Fibroblast of lung (primary cell): ENCODE measurements at regions not wholly inside any gene's neighbourhood (a gene's known extent, or its start where the extent isn't known, plus 50 kb on each side); places are given as distances from the start of the nearest gene placed in this dataset.

ENCODE experiments used
- DNase-seq, 2 donors: peaks; one replicate each; pipeline versions ENCODE4 v3.0.0 to v3.0.0-alpha.2; 2010; ENCODE audit warnings: low read depth in 2 of 2
- H2AFZ ChIP-seq: 2 replicates; pipeline ENCODE4 v1.5.1; 2012; ENCODE audit warnings: low read length, control low read depth, inconsistent platforms
- H3K27ac ChIP-seq: 2 replicates; pipeline ENCODE4 v1.5.1; 2011; ENCODE audit warnings: low read length, control low read depth; ENCODE audit not compliant: insufficient read depth
- H3K27me3 ChIP-seq: 2 replicates; pipeline ENCODE4 v1.5.1; 2011; ENCODE audit warnings: mild to moderate bottlenecking, low read length; ENCODE audit not compliant: control insufficient read depth, insufficient read depth
- H3K36me3 ChIP-seq: 2 replicates; pipeline ENCODE4 v1.5.1; 2011; ENCODE audit warnings: low read length; ENCODE audit not compliant: control insufficient read depth, insufficient read depth
- H3K4me1 ChIP-seq: 2 replicates; pipeline ENCODE4 v1.5.1; 2011; ENCODE audit warnings: low read length; ENCODE audit not compliant: control insufficient read depth, insufficient read depth; ENCODE audit errors: extremely low read depth
- H3K4me2 ChIP-seq: 2 replicates; pipeline ENCODE4 v1.5.1; 2011; ENCODE audit warnings: low read length, control low read depth; ENCODE audit not compliant: insufficient read depth; ENCODE audit errors: extremely low read depth
- H3K4me3 ChIP-seq, 4 experiments: fragments of 200-600 bp in 1 of 4; sonication (generic) in 1 of 4; replicated peaks in 1 of 4; 2 replicates each; pipeline ENCODE4 v1.5.1; 2011 to 2016; ENCODE audit warnings: low read length in 4 of 4, low read depth in 3 of 4, mild to moderate bottlenecking in 3 of 4, control low read depth in 2 of 4, inconsistent platforms in 1 of 4, mixed read lengths in 1 of 4; ENCODE audit not compliant: insufficient read depth in 1 of 4; ENCODE audit errors: control extremely low read depth in 1 of 4
- H3K79me2 ChIP-seq: 2 replicates; pipeline ENCODE4 v1.5.1; 2012; ENCODE audit warnings: mild to moderate bottlenecking, low read length, inconsistent platforms; ENCODE audit not compliant: control insufficient read depth, insufficient read depth
- H3K9ac ChIP-seq: 2 replicates; pipeline ENCODE4 v1.5.1; 2011; ENCODE audit warnings: mild to moderate bottlenecking, low read length, control low read depth; ENCODE audit not compliant: insufficient read depth
- H3K9me3 ChIP-seq: 2 replicates; pipeline ENCODE4 v1.5.1; 2012; ENCODE audit warnings: low read depth, low read length; ENCODE audit not compliant: control insufficient read depth, insufficient read depth
- H4K20me1 ChIP-seq: 2 replicates; pipeline ENCODE4 v1.5.1; 2011; ENCODE audit warnings: low read length; ENCODE audit not compliant: control insufficient read depth, insufficient read depth; ENCODE audit errors: extremely low read depth
- CTCF ChIP-seq, 2 donors: IDR thresholded peaks in 1 of 2; conservative IDR thresholded peaks in 1 of 2; 1 replicate in 1 of 2; 2 replicates in 1 of 2; pipeline ENCODE4 v1.5.1; 2011 to 2012; ENCODE audit warnings: low read length in 2 of 2, control low read depth in 1 of 2, inconsistent platforms in 1 of 2, low read depth in 1 of 2, mild to moderate bottlenecking in 1 of 2
- EZH2 ChIP-seq: IDR thresholded peaks from 2 replicates; pipeline ENCODE4 v1.5.1; 2012; ENCODE audit warnings: low read length, control low read depth, mild to moderate bottlenecking; ENCODE audit errors: missing control alignments

GRCh38 chr13:86283031-86283430 is 483.8 kb upstream of the SLITRK6 start:
- no peak overlapping the region for H3K9ac ChIP-seq
- no peaks in the 10 kb centered on the region for H3K27me3 ChIP-seq
- H3K4me1 ChIP-seq = no peaks in the 10 kb centered on the region
- H3K4me2 ChIP-seq = no peak overlapping the region
- no peaks in the 10 kb centered on the region for H3K79me2 ChIP-seq
- H3K27ac ChIP-seq = no peak overlapping the region
- H4K20me1 ChIP-seq = no peaks in the 10 kb centered on the region
- TF ChIP-seq CTCF (conservative IDR thresholded peaks at IDR 0.05 in 1 of 2, IDR thresholded peaks at IDR 0.05 in 1 of 2; ENCODE audit: low read depth in 1 of 2, low read length in 2 of 2) (no peak), EZH2 (no peak)
- H3K9me3 ChIP-seq = no peaks in the 10 kb centered on the region
- no peak overlapping the region for H2AFZ ChIP-seq
- H3K36me3 ChIP-seq = no peaks in the 10 kb centered on the region
- DNase-seq = no peak
- H3K4me3 ChIP-seq = no peak overlapping the region

- Histone ChIP-seq H3K27me3 (no peaks in the 10 kb centered on the region), H3K4me3 (no peak overlapping the region), H3K79me2 (no peaks in the 10 kb centered on the region), H3K36me3 (no peaks in the 10 kb centered on the region), H3K4me1 (no peaks in the 10 kb centered on the region), H3K27ac (no peak overlapping the region), H3K9ac (no peak overlapping the region), H3K9me3 (no peaks in the 10 kb centered on the region), H4K20me1 (no peaks in the 10 kb centered on the region), H2AFZ (no peak overlapping the region), H3K4me2 (no peak overlapping the region)
- TF ChIP-seq CTCF (conservative IDR thresholded peaks at IDR 0.05 in 1 of 2, IDR thresholded peaks at IDR 0.05 in 1 of 2; ENCODE audit: low read depth in 1 of 2, low read length in 2 of 2) (no peak), EZH2 (no peak)
- DNase-seq = no peak
Measured at GRCh38 chr13:86298725-86299124, 499.5 kb upstream of the SLITRK6 start.

GRCh38 chr13:86299128-86299527 is 499.9 kb upstream of the SLITRK6 start:
- H3K4me1 ChIP-seq = no peaks in the 10 kb centered on the region
- H3K27ac ChIP-seq = no peak overlapping the region
- no peak overlapping the region for H3K9ac ChIP-seq
- no peak overlapping the region for H3K4me3 ChIP-seq
- no peaks in the 10 kb centered on the region for H4K20me1 ChIP-seq
- H3K79me2 ChIP-seq = no peaks in the 10 kb centered on the region
- no peaks in the 10 kb centered on the region for H3K27me3 ChIP-seq
- H3K36me3 ChIP-seq = no peaks in the 10 kb centered on the region
- H3K9me3 ChIP-seq = no peaks in the 10 kb centered on the region
- H3K4me2 ChIP-seq = no peak overlapping the region
- no peak overlapping the region for H2AFZ ChIP-seq
- TF ChIP-seq CTCF (conservative IDR thresholded peaks at IDR 0.05 in 1 of 2, IDR thresholded peaks at IDR 0.05 in 1 of 2; ENCODE audit: low read depth in 1 of 2, low read length in 2 of 2) (no peak), EZH2 (no peak)
- no peak for DNase-seq
